ENCODE measurements at regions not wholly inside any gene's neighbourhood (a gene's known extent, or its start where the extent isn't known, plus 50 kb on each side); places are given as distances from the start of the nearest gene placed in this dataset.

- TF ChIP-seq POLR2A (IDR thresholded peaks at IDR 0.05; ENCODE audit: low read depth, low read length) (no peak), POLR2AphosphoS5 (IDR thresholded peaks at IDR 0.05; ENCODE audit: low read depth, low read length) (no peak), SPI1 (IDR thresholded peaks at IDR 0.05; ENCODE audit: low read depth, low read length) (no peak), TAF1 (IDR thresholded peaks at IDR 0.05; ENCODE audit: low read depth, low read length) (no peak), PAX5 (IDR thresholded peaks at IDR 0.05; ENCODE audit: insufficient read depth, low read length, severe bottlenecking) (no peak)
Measured at GRCh38 chr3:34294240-34294639, 495.8 kb downstream of the PDCD6IP start.
